H9 (cell line): ENCODE measurements at regions not wholly inside any gene's neighbourhood (a gene's known extent, or its start where the extent isn't known, plus 50 kb on each side); places are given as distances from the start of the nearest gene placed in this dataset.

ENCODE experiments used
- DNase-seq: peaks from one replicate; pipeline ENCODE4 v3.0.0-alpha.2; 2017
- H2AFZ ChIP-seq: one replicate; pipeline ENCODE4 v1.6.1; 2013; ENCODE audit warnings: mild to moderate bottlenecking, low read length, control low read depth, moderate library complexity
- H2AK5ac ChIP-seq: 2 replicates; pipeline ENCODE4 v1.6.1; 2013; ENCODE audit warnings: low read length, control low read depth, mixed read lengths; ENCODE audit not compliant: insufficient read length
- H2BK120ac ChIP-seq: one replicate; pipeline ENCODE4 v1.6.1; 2013; ENCODE audit warnings: low read depth, mild to moderate bottlenecking, low read length, control low read depth, inconsistent platforms; ENCODE audit not compliant: poor library complexity, severe bottlenecking
- H2BK12ac ChIP-seq: 2 replicates; pipeline ENCODE4 v1.6.1; 2013; ENCODE audit warnings: low read length, control low read depth, mixed read lengths, low read depth; ENCODE audit not compliant: insufficient read length
- H2BK15ac ChIP-seq: 2 replicates; pipeline ENCODE4 v1.6.1; 2013; ENCODE audit warnings: low read depth, low read length, control low read depth
- H2BK20ac ChIP-seq: one replicate; pipeline ENCODE4 v1.6.1; 2013; ENCODE audit warnings: low read depth, mild to moderate bottlenecking, low read length, control low read depth, inconsistent platforms; ENCODE audit not compliant: poor library complexity, severe bottlenecking
- H2BK5ac ChIP-seq: 2 replicates; pipeline ENCODE4 v1.6.1; 2013; ENCODE audit warnings: low read length, control low read depth, mixed read lengths; ENCODE audit not compliant: insufficient read length
- H3K14ac ChIP-seq: 2 replicates; pipeline ENCODE4 v1.6.1; 2013; ENCODE audit warnings: low read length, control low read depth; ENCODE audit not compliant: insufficient read depth
- H3K18ac ChIP-seq: 2 replicates; pipeline ENCODE4 v1.6.1; 2013; ENCODE audit warnings: low read depth, mild to moderate bottlenecking, mixed read lengths, low read length, control low read depth; ENCODE audit not compliant: insufficient read length
- H3K23ac ChIP-seq: 2 replicates; pipeline ENCODE4 v1.6.1; 2013; ENCODE audit warnings: low read length, control low read depth, mixed read lengths, low read depth; ENCODE audit not compliant: insufficient read length
- H3K23me2 ChIP-seq: 2 replicates; pipeline ENCODE4 v1.6.1; 2013; ENCODE audit warnings: low read depth, mild to moderate bottlenecking, mixed read lengths, low read length, control low read depth; ENCODE audit not compliant: insufficient read length, poor library complexity, severe bottlenecking
- H3K27ac ChIP-seq: 2 replicates; pipeline ENCODE4 v1.5.1; 2013; ENCODE audit warnings: low read length, control low read depth, mixed read lengths, low read depth; ENCODE audit not compliant: insufficient read length
- H3K27me3 ChIP-seq: 2 replicates; pipeline ENCODE4 v1.6.1; 2013; ENCODE audit warnings: low read length, control low read depth, inconsistent platforms; ENCODE audit not compliant: insufficient read depth
- H3K4ac ChIP-seq: 2 replicates; pipeline ENCODE4 v1.6.1; 2013; ENCODE audit warnings: low read depth, mild to moderate bottlenecking, control low read depth, inconsistent platforms, low read length, moderate library complexity
- H3K4me1 ChIP-seq: 2 replicates; pipeline ENCODE4 v1.6.1; 2013; ENCODE audit warnings: low read length, control low read depth, inconsistent platforms; ENCODE audit not compliant: insufficient read depth
- H3K4me2 ChIP-seq: 2 replicates; pipeline ENCODE4 v1.6.1; 2013; ENCODE audit warnings: low read length, control low read depth, mixed read lengths; ENCODE audit not compliant: insufficient read length, insufficient read depth
- H3K56ac ChIP-seq: 2 replicates; pipeline ENCODE4 v1.6.1; 2013; ENCODE audit warnings: low read depth, mild to moderate bottlenecking, mixed read lengths, low read length, control low read depth; ENCODE audit not compliant: insufficient read length
- H3K79me1 ChIP-seq: 2 replicates; pipeline ENCODE4 v1.6.1; 2013; ENCODE audit warnings: low read depth, mild to moderate bottlenecking, moderate library complexity, low read length, control low read depth, inconsistent platforms; ENCODE audit not compliant: insufficient read depth, poor library complexity, severe bottlenecking
- H3K79me2 ChIP-seq: 2 replicates; pipeline ENCODE4 v1.6.1; 2013; ENCODE audit warnings: low read length, control low read depth, inconsistent platforms; ENCODE audit not compliant: insufficient read depth
- H3K9ac ChIP-seq: 2 replicates; pipeline ENCODE4 v1.6.1; 2013; ENCODE audit warnings: low read length, control low read depth, mixed read lengths; ENCODE audit not compliant: insufficient read length; ENCODE audit errors: extremely low read depth
- H3K9me3 ChIP-seq: one replicate; pipeline ENCODE4 v1.6.1; 2013; ENCODE audit warnings: low read depth, low read length, inconsistent platforms; ENCODE audit not compliant: control insufficient read depth
- H3T11ph ChIP-seq: one replicate; pipeline ENCODE4 v1.6.1; 2013; ENCODE audit warnings: mild to moderate bottlenecking, low read length, control low read depth, inconsistent platforms
- H4K20me1 ChIP-seq: one replicate; pipeline ENCODE4 v1.6.1; 2013; ENCODE audit not compliant: control insufficient read depth, insufficient read length, insufficient read depth
- H4K5ac ChIP-seq: 2 replicates; pipeline ENCODE4 v1.6.1; 2013; ENCODE audit warnings: low read depth, mild to moderate bottlenecking, mixed read lengths, low read length, control low read depth; ENCODE audit not compliant: insufficient read length
- H4K8ac ChIP-seq: replicated peaks from 2 replicates; pipeline ENCODE4 v1.6.1; 2013; ENCODE audit warnings: low read length, control low read depth, mixed read lengths, low read depth; ENCODE audit not compliant: insufficient read length
- H4K91ac ChIP-seq: 2 replicates; pipeline ENCODE4 v1.6.1; 2013; ENCODE audit warnings: low read depth, mild to moderate bottlenecking, moderate library complexity, mixed read lengths, low read length, control low read depth; ENCODE audit not compliant: insufficient read length
- H3K27ac Mint-ChIP-seq, 3 experiments: 2 replicates in 2 of 3; 3 replicates in 1 of 3; pipeline ENCODE4 v1.8.0; 2020 to 2021; ENCODE audit warnings: mixed read lengths in 3 of 3, mild to moderate bottlenecking in 1 of 3, moderate library complexity in 1 of 3
- H3K27me3 Mint-ChIP-seq: 2 replicates; pipeline ENCODE4 v1.8.0; 2021; ENCODE audit warnings: low read depth, mild to moderate bottlenecking, moderate library complexity, mixed read lengths
- H3K36me3 Mint-ChIP-seq, 3 experiments: 2 replicates in 2 of 3; 3 replicates in 1 of 3; pipeline ENCODE4 v1.8.0; 2020 to 2021; ENCODE audit warnings: low read depth in 3 of 3, mixed read lengths in 3 of 3; ENCODE audit not compliant: insufficient read depth in 1 of 3
- H3K4me1 Mint-ChIP-seq, 2 experiments: 2 replicates each; pipeline ENCODE4 v1.8.0; 2020; ENCODE audit warnings: mixed read lengths in 2 of 2
- H3K4me3 Mint-ChIP-seq, 2 experiments: 2 replicates in 1 of 2; 3 replicates in 1 of 2; pipeline ENCODE4 v1.8.0; 2020 to 2021; ENCODE audit warnings: mild to moderate bottlenecking in 2 of 2, mixed read lengths in 2 of 2, moderate library complexity in 1 of 2
- H3K9me3 Mint-ChIP-seq, 2 experiments: 2 replicates in 1 of 2; 3 replicates in 1 of 2; pipeline ENCODE4 v1.8.0; 2020; ENCODE audit warnings: mild to moderate bottlenecking in 2 of 2, mixed read lengths in 2 of 2, moderate library complexity in 1 of 2
- WGBS: extraction: QIAGEN DNeasy Blood & Tissue Kit; methylation state at CpG from one replicate; pipeline ENCODE4 v1.1.7; 2013; ENCODE audit warnings: missing lambda C conversion rate, low lambda C conversion rate, mixed read lengths; ENCODE audit not compliant: insufficient read length; ENCODE audit errors: extremely low coverage; 5-methylcytosine and 5-hydroxymethylcytosine counted together
- TF ChIP-seq, protein P1 (sequence below): fragments of 200-600 bp; sonication (generic); conservative IDR thresholded peaks from 3 replicates; pipeline ENCODE4 v1.8.0; 2021; ENCODE audit warnings: antibody characterized with exemption, mild to moderate bottlenecking

DNA sequence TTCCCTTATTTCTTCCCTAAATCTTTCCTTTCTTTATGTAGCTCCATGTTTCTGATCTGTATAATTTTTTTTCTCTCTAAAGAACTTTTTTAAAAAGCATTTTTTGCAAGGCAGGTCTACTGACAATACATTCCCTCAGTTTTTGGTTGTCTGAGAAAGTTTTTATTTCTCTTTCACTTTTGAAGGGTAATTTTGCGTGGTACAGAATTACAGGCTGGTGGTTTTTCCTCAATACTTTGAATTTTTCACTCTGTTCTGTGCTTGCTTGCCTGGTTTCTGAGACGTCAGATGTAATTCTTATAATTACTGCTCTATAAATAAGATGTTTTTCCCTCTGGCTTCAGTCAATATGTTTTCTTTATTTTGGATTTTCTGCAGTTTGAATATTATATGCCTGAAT lies 205.4 kb upstream of the VSTM2A start:
- no peak for DNase-seq
- Mint-ChIP-seq H3K27ac (no peak overlapping the region), H3K9me3 (no peaks in the 10 kb centered on the region), H3K27me3 (0 out of 2 replicates have a peak, but pooled peaks cover 2% of the 10 kb centered on the region), H3K4me1 (peaks cover 15 to 16% of the 10 kb centered on the region in 2 experiments), H3K36me3 (no peaks in the 10 kb centered on the region), H3K4me3 (no peak overlapping the region)
- H3T11ph ChIP-seq, result no peak overlapping the region
- no peak overlapping the region for H2BK5ac ChIP-seq
- no peak overlapping the region for H4K5ac ChIP-seq
- H3K4ac ChIP-seq, result no peak overlapping the region
- no peak overlapping the region for H3K56ac ChIP-seq
- no peak overlapping the region for H3K14ac ChIP-seq
- TF ChIP-seq, protein P1, sequence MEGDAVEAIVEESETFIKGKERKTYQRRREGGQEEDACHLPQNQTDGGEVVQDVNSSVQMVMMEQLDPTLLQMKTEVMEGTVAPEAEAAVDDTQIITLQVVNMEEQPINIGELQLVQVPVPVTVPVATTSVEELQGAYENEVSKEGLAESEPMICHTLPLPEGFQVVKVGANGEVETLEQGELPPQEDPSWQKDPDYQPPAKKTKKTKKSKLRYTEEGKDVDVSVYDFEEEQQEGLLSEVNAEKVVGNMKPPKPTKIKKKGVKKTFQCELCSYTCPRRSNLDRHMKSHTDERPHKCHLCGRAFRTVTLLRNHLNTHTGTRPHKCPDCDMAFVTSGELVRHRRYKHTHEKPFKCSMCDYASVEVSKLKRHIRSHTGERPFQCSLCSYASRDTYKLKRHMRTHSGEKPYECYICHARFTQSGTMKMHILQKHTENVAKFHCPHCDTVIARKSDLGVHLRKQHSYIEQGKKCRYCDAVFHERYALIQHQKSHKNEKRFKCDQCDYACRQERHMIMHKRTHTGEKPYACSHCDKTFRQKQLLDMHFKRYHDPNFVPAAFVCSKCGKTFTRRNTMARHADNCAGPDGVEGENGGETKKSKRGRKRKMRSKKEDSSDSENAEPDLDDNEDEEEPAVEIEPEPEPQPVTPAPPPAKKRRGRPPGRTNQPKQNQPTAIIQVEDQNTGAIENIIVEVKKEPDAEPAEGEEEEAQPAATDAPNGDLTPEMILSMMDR, result no peak
- H4K8ac ChIP-seq, result no peak overlapping the region
- no peaks in the 10 kb centered on the region; the same call in 1 of the 2 replicates for H3K4me1 ChIP-seq
- no peaks in the 10 kb centered on the region for H4K20me1 ChIP-seq
- H3K79me1 ChIP-seq, result no peaks in the 10 kb centered on the region
- H2BK15ac ChIP-seq, result no peak overlapping the region
- no peaks in the 10 kb centered on the region for H3K79me2 ChIP-seq
- H3K27me3 ChIP-seq, result no peaks in the 10 kb centered on the region
- no CpG with 5 or more reads among the region's 2 CpGs for WGBS
- H3K23ac ChIP-seq, result no peak overlapping the region
- no peak overlapping the region for H2AK5ac ChIP-seq
- H2BK20ac ChIP-seq, result no peak overlapping the region
- H3K9ac ChIP-seq, result no peak overlapping the region
- no peak overlapping the region for H3K4me2 ChIP-seq
- H3K18ac ChIP-seq, result no peak overlapping the region
- H4K91ac ChIP-seq, result no peak overlapping the region
- no peaks in the 10 kb centered on the region for H3K23me2 ChIP-seq
- H2BK120ac ChIP-seq, result no peak overlapping the region
- H3K9me3 ChIP-seq, result no peaks in the 10 kb centered on the region
- no peak overlapping the region for H2AFZ ChIP-seq
- no peak overlapping the region for H3K27ac ChIP-seq
- no peak overlapping the region for H2BK12ac ChIP-seq
